Midbrain (tissue), 1 donor: ENCODE measurements at regions not wholly inside any gene's neighbourhood (a gene's known extent, or its start where the extent isn't known, plus 50 kb on each side); places are given as distances from the start of the nearest gene placed in this dataset.

Source experiments
- DNase-seq: peaks from one replicate; lab custom pipeline; 2025; lab: John Stamatoyannopoulos, UW

- no peak for DNase-seq
Observed at GRCh38 chr12:87930033-87930432, 99.2 kb downstream of the C12orf50 start.

GRCh38 chr12:87929346-87929745, 99.9 kb downstream of the C12orf50 start:
- no peak for DNase-seq

- no peak for DNase-seq
Observed at GRCh38 chr12:87928031-87928430, 101.2 kb downstream of the C12orf50 start.

GRCh38 chr12:87925021-87925420, 104.2 kb downstream of the C12orf50 start:
- no peak for DNase-seq

GRCh38 chr12:87924149-87924548, 105.1 kb downstream of the C12orf50 start:
- no peak for DNase-seq

GRCh38 chr12:87923361-87923760, 105.8 kb downstream of the C12orf50 start:
- DNase-seq, result no peak

DNA sequence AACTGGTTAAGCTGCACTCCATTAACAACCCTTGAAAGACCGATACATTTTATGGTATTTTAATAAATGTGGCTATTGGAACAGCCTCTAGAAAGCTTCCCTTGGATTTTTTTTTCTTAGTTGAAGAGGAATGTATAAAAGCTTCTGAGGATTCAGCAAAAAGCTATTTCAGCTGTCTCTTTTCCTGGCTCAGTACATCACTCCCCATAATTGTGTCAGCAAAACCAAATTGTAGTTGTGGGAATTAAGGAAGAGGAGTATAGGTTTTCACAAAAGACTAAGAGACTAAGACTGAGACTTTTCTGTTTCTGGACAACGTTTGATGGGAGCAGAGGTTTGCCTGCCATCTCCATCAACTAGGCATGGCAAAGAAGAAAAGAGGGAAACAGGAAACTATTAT, 106.5 kb downstream of the C12orf50 start:
- DNase-seq, result no peak

DNA sequence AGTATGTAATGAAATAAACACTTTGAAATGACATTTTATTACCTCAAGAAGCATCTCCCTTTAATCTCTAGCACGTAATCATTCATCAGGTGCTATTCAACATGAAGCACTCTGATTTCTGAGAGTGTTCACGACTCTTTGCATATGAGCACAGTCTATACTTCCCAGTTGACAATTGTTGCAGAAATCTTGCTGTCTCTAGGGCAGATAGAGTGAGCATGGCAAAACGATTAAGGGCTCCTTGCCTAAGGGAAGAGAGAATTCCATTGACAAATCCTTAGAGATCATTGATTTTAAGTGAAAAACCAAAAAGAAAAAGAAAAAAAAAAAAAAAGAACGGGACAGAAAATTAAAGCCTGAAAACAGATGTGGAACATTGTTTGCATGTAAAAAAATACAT, 107.6 kb downstream of the C12orf50 start:
- DNase-seq, result no peak

DNA sequence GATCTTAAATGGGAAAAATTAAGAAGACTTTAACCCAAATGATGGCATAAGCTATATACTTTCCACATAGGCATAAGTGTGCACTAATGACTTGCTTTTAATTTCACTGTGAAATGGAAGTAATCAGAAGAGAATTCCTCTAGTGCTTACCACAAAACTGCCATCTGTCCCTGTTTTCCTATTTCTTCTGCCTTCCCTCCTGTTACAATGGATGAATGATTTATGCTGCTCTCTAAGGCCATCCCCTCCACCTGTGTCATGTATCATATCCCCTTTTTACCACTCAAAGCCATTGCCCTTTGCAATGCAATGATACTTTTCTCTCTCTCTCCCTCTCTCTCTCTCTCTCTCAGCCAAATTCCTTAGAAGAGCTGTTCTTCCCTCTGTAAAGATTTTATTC, 109.1 kb downstream of the C12orf50 start:
- no peak for DNase-seq

- no peak for DNase-seq
Observed at GRCh38 chr12:87901457-87901856, 127.7 kb downstream of the C12orf50 start.

DNA sequence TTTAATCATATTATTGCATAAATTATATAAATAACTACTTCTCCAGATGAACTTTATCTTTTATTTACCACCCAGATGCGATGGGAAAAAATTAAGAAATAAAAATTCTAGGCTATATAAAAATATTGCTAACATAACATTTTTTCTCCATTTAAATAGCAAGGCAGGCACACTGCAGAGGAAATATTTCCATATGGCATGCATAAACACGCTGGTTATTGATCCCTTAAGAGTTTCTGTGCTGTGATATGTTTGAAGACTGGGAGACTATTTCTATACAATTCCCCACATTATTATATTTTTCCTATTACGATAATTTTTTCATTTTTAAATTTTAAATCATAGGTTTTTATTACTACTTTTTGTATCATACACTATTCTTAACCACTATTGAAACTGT, 131.5 kb downstream of the C12orf50 start:
- DNase-seq, result no peak

DNA sequence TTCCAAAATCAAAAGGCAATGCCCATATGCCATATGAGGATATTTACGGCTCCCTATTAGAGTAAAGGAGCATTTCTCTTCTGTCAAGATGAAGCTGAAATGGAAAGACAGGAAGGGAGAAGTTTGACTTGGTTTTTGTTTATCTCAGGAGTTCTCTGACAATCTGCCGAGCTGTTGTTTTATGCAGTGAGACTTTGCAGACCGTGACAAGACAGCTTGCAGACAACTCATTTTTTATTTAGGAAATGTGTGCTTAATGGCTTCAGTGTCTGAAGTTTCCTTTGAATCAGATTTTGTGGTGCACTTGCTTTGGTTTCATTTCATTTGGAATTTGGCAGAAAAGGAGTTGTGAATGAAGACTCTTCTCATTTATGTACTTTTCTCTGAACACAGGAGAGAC, 145.4 kb downstream of the C12orf50 start:
- DNase-seq, result no peak

DNA sequence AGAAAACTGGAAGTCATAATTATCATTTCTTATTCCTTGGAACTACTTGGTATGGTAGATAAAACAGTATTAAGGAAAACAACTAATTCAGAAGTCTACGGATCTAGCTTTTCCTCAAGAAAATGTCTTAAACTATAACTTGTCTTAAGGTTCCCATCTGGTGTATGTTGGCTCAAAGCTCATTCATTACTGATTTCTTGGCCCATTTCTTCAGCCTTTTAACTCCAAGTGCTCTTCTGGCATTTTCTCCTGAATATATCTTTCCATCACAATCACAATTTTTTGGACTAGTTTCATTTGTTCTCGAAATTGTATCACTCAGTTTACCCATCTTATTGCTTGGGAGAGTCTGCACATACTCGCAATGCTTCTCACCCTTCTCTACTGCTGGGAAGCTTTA, 150.1 kb downstream of the C12orf50 start:
- DNase-seq, result no peak

GRCh38 chr12:87870493-87871460, 158.4 kb downstream of the C12orf50 start:
- DNase-seq, result no peak

- DNase-seq, result no peak
Observed at GRCh38 chr12:87870061-87870460, 159.1 kb downstream of the C12orf50 start.

DNA sequence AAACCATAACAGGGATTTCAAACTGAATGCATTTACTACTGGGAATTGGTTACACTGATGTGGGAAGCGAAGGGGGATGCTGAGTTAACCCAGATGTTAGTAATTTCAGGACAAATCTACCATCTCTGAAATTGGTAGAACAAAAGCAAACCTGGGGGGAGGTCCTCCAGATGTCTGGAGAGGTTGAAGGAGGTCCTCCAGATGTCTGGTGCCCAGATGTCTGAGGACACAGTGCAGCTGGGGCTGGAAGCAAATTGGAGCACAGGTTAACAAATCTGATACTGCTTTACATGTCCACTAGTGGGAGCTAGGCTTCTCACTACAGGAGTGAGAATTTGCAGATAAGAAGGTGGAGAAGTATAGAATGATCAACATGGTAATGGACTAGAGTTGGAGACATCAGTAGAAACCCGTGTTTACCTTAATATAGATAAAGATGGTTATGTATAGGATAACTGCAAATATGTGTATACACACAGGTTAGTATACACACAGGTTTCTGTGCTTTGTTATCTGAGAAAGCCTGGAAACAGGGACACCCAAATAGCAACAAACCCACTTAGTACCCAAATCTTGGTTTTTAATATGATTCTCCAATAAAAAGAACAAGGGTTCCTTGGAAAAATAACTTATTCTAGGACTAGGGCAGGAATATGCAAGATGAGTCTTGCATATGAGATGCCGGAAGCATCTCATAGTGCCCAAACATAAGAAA, 162.5 kb downstream of the C12orf50 start:
- no peak for DNase-seq

- DNase-seq, result no peak
Observed at GRCh38 chr12:87861791-87862190, 167.4 kb downstream of the C12orf50 start.

DNA sequence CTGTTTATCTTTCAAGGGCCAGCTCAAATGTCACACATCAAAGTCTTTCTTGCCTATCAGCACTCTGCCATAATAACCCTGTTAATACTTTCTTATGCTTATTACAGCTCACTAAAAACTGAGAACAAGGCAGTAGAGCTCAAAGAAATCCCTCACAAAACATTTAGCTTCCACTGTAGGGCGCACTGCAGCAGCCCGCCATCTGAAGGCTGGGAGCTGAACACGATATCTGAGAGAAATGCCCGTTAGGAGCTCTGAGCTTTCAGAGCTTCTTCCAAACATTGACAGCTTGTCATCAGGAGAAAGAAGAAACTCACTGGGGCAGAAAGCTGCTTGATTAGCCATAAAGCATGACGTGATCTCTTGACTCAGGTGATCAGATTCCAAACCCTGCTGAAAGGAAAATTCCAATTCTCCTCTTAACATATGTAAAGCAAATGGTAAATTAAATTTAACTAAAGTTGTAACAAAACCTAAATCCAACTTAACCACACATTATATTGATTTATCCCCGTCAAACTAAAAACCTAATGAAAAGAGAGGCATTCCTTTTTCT, 175.7 kb downstream of the C12orf50 start:
- no peak for DNase-seq

GRCh38 chr12:87849074-87849473, 180.1 kb downstream of the C12orf50 start:
- no peak for DNase-seq

- peak; percentile 40 for DNase-seq
Observed at GRCh38 chr12:87848248-87848868, 180.8 kb downstream of the C12orf50 start.

GRCh38 chr12:87847147-87847546, 182.1 kb downstream of the C12orf50 start:
- DNase-seq, result no peak

- no peak for DNase-seq
Observed at GRCh38 chr12:87846045-87846444, 183.2 kb downstream of the C12orf50 start.
